Osteoblast (primary cell): ENCODE measurements at regions not wholly inside any gene's neighbourhood (a gene's known extent, or its start where the extent isn't known, plus 50 kb on each side); places are given as distances from the start of the nearest gene placed in this dataset.
"Not testable (repeated sequence)": the region's sequence is repeated elsewhere in the genome, so short reads cannot be mapped to it uniquely, and the experiment has no call there.

Experiments used
- DNase-seq: peaks from one replicate; pipeline ENCODE4 v3.0.0; 2011; ENCODE audit warnings: low spot score, mixed read lengths; ENCODE audit not compliant: insufficient read length; ENCODE audit errors: missing footprints
- H2AFZ ChIP-seq: 2 replicates; pipeline ENCODE4 v1.6.0; 2011; ENCODE audit warnings: mild to moderate bottlenecking, low read length
- H3K27ac ChIP-seq: 2 replicates; pipeline ENCODE4 v1.5.1; 2011; ENCODE audit warnings: mild to moderate bottlenecking, low read depth, low read length, moderate library complexity
- H3K27me3 ChIP-seq: 2 replicates; pipeline ENCODE4 v1.6.0; 2012; ENCODE audit warnings: mild to moderate bottlenecking, control low read depth, inconsistent platforms, low read length, moderate library complexity; ENCODE audit not compliant: insufficient read depth
- H3K36me3 ChIP-seq: 2 replicates; pipeline ENCODE4 v1.5.1; 2011; ENCODE audit warnings: mild to moderate bottlenecking, low read length, control low read depth, moderate library complexity; ENCODE audit not compliant: insufficient read depth
- H3K4me1 ChIP-seq: 2 replicates; pipeline ENCODE4 v1.5.1; 2011; ENCODE audit warnings: mild to moderate bottlenecking, low read length, control low read depth, moderate library complexity; ENCODE audit not compliant: insufficient read depth
- H3K4me2 ChIP-seq: 2 replicates; pipeline ENCODE4 v1.6.0; 2011; ENCODE audit warnings: mild to moderate bottlenecking, low read length; ENCODE audit not compliant: insufficient read depth
- H3K4me3 ChIP-seq: fragments of 200-600 bp; sonication (generic); 3 replicates; pipeline ENCODE4 v1.5.1; 2012; ENCODE audit warnings: mild to moderate bottlenecking, low read length, inconsistent platforms; ENCODE audit not compliant: insufficient read depth
- H3K79me2 ChIP-seq: 2 replicates; pipeline ENCODE4 v1.6.0; 2012; ENCODE audit warnings: mild to moderate bottlenecking, low read length, control low read depth, inconsistent platforms; ENCODE audit not compliant: insufficient read depth
- H3K9me3 ChIP-seq: 2 replicates; pipeline ENCODE4 v1.5.1; 2011; ENCODE audit warnings: low read depth, low read length, control low read depth
- H4K20me1 ChIP-seq: 2 replicates; pipeline ENCODE4 v1.6.0; 2012; ENCODE audit warnings: mild to moderate bottlenecking, low read length, control low read depth; ENCODE audit not compliant: insufficient read depth

GRCh38 chr3:195637011-195637410, 53.3 kb upstream of the APOD start:
- H3K27me3 ChIP-seq, H3K4me1 ChIP-seq, H2AFZ ChIP-seq, H3K79me2 ChIP-seq, DNase-seq, H3K36me3 ChIP-seq, H4K20me1 ChIP-seq, H3K4me2 ChIP-seq, H3K4me3 ChIP-seq, H3K9me3 ChIP-seq, H3K27ac ChIP-seq: not testable (repeated sequence)

GRCh38 chr3:195635898-195636685, 52.4 kb upstream of the APOD start:
- not testable (repeated sequence) for DNase-seq, H3K9me3 ChIP-seq, H3K36me3 ChIP-seq, H3K27ac ChIP-seq, H3K4me1 ChIP-seq, H3K4me3 ChIP-seq, H2AFZ ChIP-seq, H3K79me2 ChIP-seq, H4K20me1 ChIP-seq, H3K27me3 ChIP-seq
- H3K4me2 ChIP-seq, result peak overlapping the region; percentile 51

GRCh38 chr3:195635262-195635873, 51.6 kb upstream of the APOD start:
- not testable (repeated sequence) for H3K36me3 ChIP-seq, H2AFZ ChIP-seq, H3K4me1 ChIP-seq, H3K79me2 ChIP-seq, H4K20me1 ChIP-seq, DNase-seq, H3K9me3 ChIP-seq, H3K4me2 ChIP-seq, H3K4me3 ChIP-seq, H3K27ac ChIP-seq, H3K27me3 ChIP-seq

GRCh38 chr3:195634426-195635261, 50.9 kb upstream of the APOD start:
- H3K9me3 ChIP-seq, H3K27me3 ChIP-seq, H3K79me2 ChIP-seq, H3K36me3 ChIP-seq, DNase-seq, H3K4me1 ChIP-seq, H4K20me1 ChIP-seq, H3K27ac ChIP-seq: not testable (repeated sequence)
- Histone ChIP-seq H3K4me3 (peak overlapping the region; percentile 67), H3K4me2 (peak overlapping the region; percentile 61), H2AFZ (peak overlapping the region; percentile 65)
